HCT116 (cell line): ENCODE measurements at regions not wholly inside any gene's neighbourhood (a gene's known extent, or its start where the extent isn't known, plus 50 kb on each side); places are given as distances from the start of the nearest gene placed in this dataset.

Experiments
- ATAC-seq: fragments of 200-7000 bp; cut with Tn5 transposase; 2 replicates; pipeline ENCODE4 v1.9.1; 2020; ENCODE audit warnings: mild to moderate bottlenecking, moderate library complexity
- BruUV-seq: library from RNA; stranded (reverse); fragments of 400-500 nt; replicated peaks from 2 replicates; lab custom pipeline; 2021; lab: Mats Ljungman, UMichigan
- CTCF ChIA-PET: fragments of 300-600 bp; sonication (Branson Sonifier 250); formaldehyde crosslinking; loops from one replicate; lab custom pipeline; 2021; ENCODE audit warnings: antibody characterized with exemption; lab: Charles Lee
- POLR2A ChIA-PET: fragments of 300-600, 350-600 bp; sonication (Branson Sonifier 250); formaldehyde crosslinking; loops from one replicate; lab custom pipeline; 2021; ENCODE audit warnings: antibody characterized with exemption; lab: Charles Lee
- RAD21 ChIA-PET, 2 experiments: fragments of 300-600 bp; sonication (Branson Sonifier 250); formaldehyde crosslinking; loops; one replicate each; lab custom pipeline; 2023; ENCODE audit warnings: low total read pairs in 2 of 2; ENCODE audit not compliant: uncharacterized antibody in 2 of 2, unreplicated experiment in 2 of 2, low non-redundant PET in 1 of 2; lab: Charles Lee
- DNase-seq: peaks from one replicate; pipeline ENCODE4 v3.0.0-alpha.2; 2010; ENCODE audit warnings: low read depth, low spot score
- H2AFZ ChIP-seq: fragments of 200-600 bp; shearing (Covaris generic), sonication (generic); 2 replicates; pipeline ENCODE4 v1.6.1; 2017; ENCODE audit warnings: low read depth, mixed run types, mixed read lengths, antibody characterized with exemption, low read length; ENCODE audit not compliant: poor library complexity, severe bottlenecking
- H3K27ac ChIP-seq: 2 replicates; pipeline ENCODE4 v1.5.1; 2012; ENCODE audit warnings: low read depth, low read length
- H3K27me3 ChIP-seq: fragments of 200-600 bp; sonication (generic); 2 replicates; pipeline ENCODE4 v1.6.1; 2016; ENCODE audit warnings: mixed run types, low read length, mixed read lengths; ENCODE audit not compliant: insufficient read depth
- H3K36me3 ChIP-seq, 2 experiments: fragments of 200-500 bp in 1 of 2; fragments of 200-600 bp in 1 of 2; sonication (Bioruptor generic) in 1 of 2; sonication (generic) in 1 of 2; 2 replicates each; pipeline versions ENCODE4 v1.5.1 to v1.6.1; 2014 to 2016; ENCODE audit warnings: low read length in 2 of 2, inconsistent platforms in 1 of 2, mixed read lengths in 1 of 2, mixed run types in 1 of 2; ENCODE audit not compliant: insufficient read depth in 2 of 2, control insufficient read depth in 1 of 2
- H3K4me1 ChIP-seq, 2 experiments: fragments of 200-600 bp in 1 of 2; sonication (generic) in 1 of 2; 2 replicates each; pipeline versions ENCODE4 v1.5.1 to v1.6.1; 2012 to 2017; ENCODE audit warnings: low read length in 2 of 2, inconsistent platforms in 1 of 2, mild to moderate bottlenecking in 1 of 2, mixed read lengths in 1 of 2, mixed run types in 1 of 2, moderate library complexity in 1 of 2; ENCODE audit not compliant: insufficient read depth in 2 of 2, control insufficient read depth in 1 of 2
- H3K4me2 ChIP-seq: fragments of 200-600 bp; sonication (generic); 2 replicates; pipeline ENCODE4 v1.6.1; 2017; ENCODE audit warnings: mixed run types, low read length, mixed read lengths
- H3K4me3 ChIP-seq, 2 experiments: fragments of 200-600 bp in 1 of 2; sonication (generic) in 1 of 2; replicated peaks in 1 of 2; 2 replicates each; pipeline ENCODE4 v1.5.1; 2011 to 2016; ENCODE audit warnings: low read length in 2 of 2, control low read depth in 1 of 2, low read depth in 1 of 2, mild to moderate bottlenecking in 1 of 2, mixed read lengths in 1 of 2, mixed run types in 1 of 2
- H3K79me2 ChIP-seq: fragments of 200-600 bp; sonication (generic); 2 replicates; pipeline ENCODE4 v1.6.1; 2017; ENCODE audit warnings: mild to moderate bottlenecking, mixed run types, low read length, moderate library complexity, mixed read lengths; ENCODE audit not compliant: insufficient read depth
- H3K9ac ChIP-seq: fragments of 200-600 bp; sonication (generic); 2 replicates; pipeline ENCODE4 v1.6.1; 2016; ENCODE audit warnings: low read length, mixed read lengths
- H3K9me2 ChIP-seq: fragments of 200-600 bp; sonication (generic), shearing (Covaris generic); 2 replicates; pipeline ENCODE4 v1.6.1; 2017; ENCODE audit warnings: mixed run types, mild to moderate bottlenecking, moderate library complexity; ENCODE audit not compliant: insufficient read depth
- H3K9me3 ChIP-seq, 2 experiments: fragments of 200-500 bp in 1 of 2; fragments of 200-600 bp in 1 of 2; sonication (Bioruptor generic) in 1 of 2; sonication (generic) in 1 of 2; 2 replicates each; pipeline ENCODE4 v1.6.1; 2014 to 2017; ENCODE audit warnings: low read length in 2 of 2, mixed read lengths in 2 of 2, inconsistent platforms in 1 of 2, low read depth in 1 of 2, mild to moderate bottlenecking in 1 of 2, mixed run types in 1 of 2, moderate library complexity in 1 of 2; ENCODE audit not compliant: control insufficient read depth in 1 of 2, insufficient read depth in 1 of 2
- H4K20me1 ChIP-seq: fragments of 200-600 bp; sonication (generic), shearing (Covaris generic); 2 replicates; pipeline ENCODE4 v1.6.1; 2017; ENCODE audit warnings: mixed run types, mild to moderate bottlenecking, moderate library complexity; ENCODE audit not compliant: insufficient read depth
- EGR1 ChIP-seq: IDR thresholded peaks from 2 replicates; pipeline ENCODE4 v1.6.1; 2012; ENCODE audit warnings: low read depth
- EZH2 ChIP-seq: fragments of 200-600 bp; sonication (generic); IDR thresholded peaks from 2 replicates; pipeline ENCODE4 v1.6.1; 2017; ENCODE audit warnings: antibody characterized with exemption, mixed run types
- FOSL1 ChIP-seq: IDR thresholded peaks from 2 replicates; pipeline ENCODE4 v1.6.1; 2012; ENCODE audit warnings: low read depth
- POLR2A ChIP-seq: IDR thresholded peaks from 2 replicates; pipeline ENCODE4 v1.7.0; 2011; ENCODE audit warnings: borderline replicate concordance; ENCODE audit not compliant: insufficient read depth, insufficient read length; ENCODE audit errors: extremely low read depth
- POLR2AphosphoS5 ChIP-seq: IDR thresholded peaks from 2 replicates; pipeline ENCODE4 v1.6.1; 2011; ENCODE audit warnings: mild to moderate bottlenecking, low read depth, low read length, moderate library complexity
- SRF ChIP-seq: IDR thresholded peaks from 2 replicates; pipeline ENCODE4 v1.6.1; 2012; ENCODE audit warnings: low read depth
- TCF7L2 ChIP-seq: IDR thresholded peaks from 2 replicates; pipeline ENCODE4 v1.7.0; 2011; ENCODE audit warnings: borderline replicate concordance, inconsistent platforms; ENCODE audit not compliant: insufficient read depth, insufficient read length; ENCODE audit errors: extremely low read depth
- ZNF274 ChIP-seq: fragments of 200-500 bp; sonication (Bioruptor generic); IDR thresholded peaks from 2 replicates; pipeline ENCODE4 v1.6.1; 2014; ENCODE audit warnings: mild to moderate bottlenecking, low read depth, low read length, inconsistent platforms
- intact Hi-C: fragments of 100-400 bp; cut with micrococcal nuclease; formaldehyde crosslinking; loops from 2 replicates; pipeline ENCODE4 v1.10.0; 2022
- TF ChIP-seq, protein P1 (sequence below), 3 experiments: fragments of 200-600 bp in 1 of 3; sonication (generic) in 1 of 3; IDR thresholded peaks in 2 of 3; conservative IDR thresholded peaks in 1 of 3; 2 replicates each; pipeline ENCODE4 v1.5.1; 2012 to 2017; ENCODE audit warnings: low read depth in 2 of 3, low read length in 2 of 3, antibody characterized with exemption in 1 of 3, borderline replicate concordance in 1 of 3, control low read depth in 1 of 3, mild to moderate bottlenecking in 1 of 3, mixed read lengths in 1 of 3, mixed run types in 1 of 3, moderate library complexity in 1 of 3; ENCODE audit not compliant: insufficient read depth in 1 of 3
- TF ChIP-seq, protein P2 (sequence below): IDR thresholded peaks from 2 replicates; pipeline ENCODE4 v1.6.1; 2012
- TF ChIP-seq, protein P3 (sequence below): IDR thresholded peaks from 2 replicates; pipeline ENCODE4 v1.6.1; 2011; ENCODE audit warnings: mild to moderate bottlenecking, low read length, moderate library complexity; ENCODE audit not compliant: insufficient replicate concordance; ENCODE audit errors: extremely low read depth

DNA sequence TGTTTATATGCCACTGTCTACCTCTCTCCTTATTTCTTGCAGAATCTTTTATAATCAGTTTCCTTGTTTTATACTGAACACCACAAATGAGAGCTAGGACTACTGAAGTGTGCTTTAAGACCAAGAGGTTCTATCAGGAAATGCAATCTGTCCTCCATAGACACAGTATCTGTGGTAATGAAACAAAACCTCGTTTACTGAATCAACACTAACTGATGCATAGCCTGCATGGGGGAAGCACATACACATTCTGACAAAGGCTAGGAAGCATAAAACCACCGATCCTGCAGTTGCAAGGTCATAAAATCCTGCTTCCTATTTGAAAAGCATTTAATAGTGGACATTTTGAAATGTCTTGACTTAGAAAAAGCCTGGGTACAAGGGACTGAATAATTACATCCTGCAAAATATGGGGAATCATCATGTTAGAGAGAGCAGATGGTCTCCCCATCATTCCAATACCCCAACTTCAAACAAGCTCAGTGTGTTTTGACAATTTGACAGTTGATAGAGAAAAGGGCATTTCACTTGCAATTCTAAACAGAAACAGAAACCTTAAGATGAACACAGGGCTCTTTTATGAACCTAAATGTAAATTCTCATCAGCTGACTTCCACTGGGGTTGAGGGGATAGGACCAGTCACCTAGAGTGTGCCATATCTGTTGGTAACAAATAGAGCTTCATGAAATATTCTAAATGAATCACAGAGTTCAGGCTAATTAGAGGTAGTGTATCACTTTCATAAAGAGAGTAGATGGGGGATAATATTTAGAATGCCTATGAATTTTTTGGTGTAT is 1845.6 kb upstream of the PIK3C3 start:
- Histone ChIP-seq H3K79me2 (no peaks in the 10 kb centered on the region), H3K4me2 (no peak overlapping the region), H3K4me1 (no peaks in the 10 kb centered on the region), H2AFZ (no peak overlapping the region), H3K27me3 (no peaks in the 10 kb centered on the region), H3K9me3 (no peaks in the 10 kb centered on the region), H3K9me2 (no peaks in the 10 kb centered on the region), H3K27ac (no peak overlapping the region), H3K36me3 (no peaks in the 10 kb centered on the region), H4K20me1 (no peaks in the 10 kb centered on the region), H3K9ac (no peak overlapping the region)
- ATAC-seq (no peak), DNase-seq (no peak)
- BruUV-seq, result no TSS peak
- POLR2A ChIA-PET, result no interaction called here
- CTCF ChIA-PET, result no interaction called here
- RAD21 ChIA-PET, result no interaction called here
- intact Hi-C loops, result no loop called here
- TF ChIP-seq, protein P1, sequence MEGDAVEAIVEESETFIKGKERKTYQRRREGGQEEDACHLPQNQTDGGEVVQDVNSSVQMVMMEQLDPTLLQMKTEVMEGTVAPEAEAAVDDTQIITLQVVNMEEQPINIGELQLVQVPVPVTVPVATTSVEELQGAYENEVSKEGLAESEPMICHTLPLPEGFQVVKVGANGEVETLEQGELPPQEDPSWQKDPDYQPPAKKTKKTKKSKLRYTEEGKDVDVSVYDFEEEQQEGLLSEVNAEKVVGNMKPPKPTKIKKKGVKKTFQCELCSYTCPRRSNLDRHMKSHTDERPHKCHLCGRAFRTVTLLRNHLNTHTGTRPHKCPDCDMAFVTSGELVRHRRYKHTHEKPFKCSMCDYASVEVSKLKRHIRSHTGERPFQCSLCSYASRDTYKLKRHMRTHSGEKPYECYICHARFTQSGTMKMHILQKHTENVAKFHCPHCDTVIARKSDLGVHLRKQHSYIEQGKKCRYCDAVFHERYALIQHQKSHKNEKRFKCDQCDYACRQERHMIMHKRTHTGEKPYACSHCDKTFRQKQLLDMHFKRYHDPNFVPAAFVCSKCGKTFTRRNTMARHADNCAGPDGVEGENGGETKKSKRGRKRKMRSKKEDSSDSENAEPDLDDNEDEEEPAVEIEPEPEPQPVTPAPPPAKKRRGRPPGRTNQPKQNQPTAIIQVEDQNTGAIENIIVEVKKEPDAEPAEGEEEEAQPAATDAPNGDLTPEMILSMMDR (IDR thresholded peaks at IDR 0.05 in 2 of 3, conservative IDR thresholded peaks at IDR 0.05 in 1 of 3; ENCODE audit: borderline replicate concordance in 1 of 3, insufficient read depth in 1 of 3, low read depth in 2 of 3, low read length in 2 of 3), result no peak
- no peak for TF ChIP-seq EZH2
- TF ChIP-seq, protein P2, sequence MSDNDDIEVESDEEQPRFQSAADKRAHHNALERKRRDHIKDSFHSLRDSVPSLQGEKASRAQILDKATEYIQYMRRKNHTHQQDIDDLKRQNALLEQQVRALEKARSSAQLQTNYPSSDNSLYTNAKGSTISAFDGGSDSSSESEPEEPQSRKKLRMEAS, result no peak
- no peak for TF ChIP-seq POLR2A
- no peak for TF ChIP-seq EGR1
- no peak for TF ChIP-seq TCF7L2
- TF ChIP-seq FOSL1, result no peak
- no peak for TF ChIP-seq ZNF274
- TF ChIP-seq SRF, result no peak
- TF ChIP-seq, protein P3, sequence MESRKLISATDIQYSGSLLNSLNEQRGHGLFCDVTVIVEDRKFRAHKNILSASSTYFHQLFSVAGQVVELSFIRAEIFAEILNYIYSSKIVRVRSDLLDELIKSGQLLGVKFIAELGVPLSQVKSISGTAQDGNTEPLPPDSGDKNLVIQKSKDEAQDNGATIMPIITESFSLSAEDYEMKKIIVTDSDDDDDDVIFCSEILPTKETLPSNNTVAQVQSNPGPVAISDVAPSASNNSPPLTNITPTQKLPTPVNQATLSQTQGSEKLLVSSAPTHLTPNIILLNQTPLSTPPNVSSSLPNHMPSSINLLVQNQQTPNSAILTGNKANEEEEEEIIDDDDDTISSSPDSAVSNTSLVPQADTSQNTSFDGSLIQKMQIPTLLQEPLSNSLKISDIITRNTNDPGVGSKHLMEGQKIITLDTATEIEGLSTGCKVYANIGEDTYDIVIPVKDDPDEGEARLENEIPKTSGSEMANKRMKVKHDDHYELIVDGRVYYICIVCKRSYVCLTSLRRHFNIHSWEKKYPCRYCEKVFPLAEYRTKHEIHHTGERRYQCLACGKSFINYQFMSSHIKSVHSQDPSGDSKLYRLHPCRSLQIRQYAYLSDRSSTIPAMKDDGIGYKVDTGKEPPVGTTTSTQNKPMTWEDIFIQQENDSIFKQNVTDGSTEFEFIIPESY, result no peak
- TF ChIP-seq POLR2AphosphoS5, result no peak
- TF ChIP-seq, all 23 proteins: peak for 0
- H3K4me3 ChIP-seq, result no peak overlapping the region
